NCI-H1417 treated with DMSO at 0.1 percent for 48 hours (cell line): ENCODE measurements at regions not wholly inside any gene's neighbourhood (a gene's known extent, or its start where the extent isn't known, plus 50 kb on each side); places are given as distances from the start of the nearest gene placed in this dataset.

Experiments
- DNase-seq: peaks from one replicate; lab custom pipeline; 2025; lab: John Stamatoyannopoulos, UW

GRCh38 chr2:217228732-217229131 is 368.9 kb upstream of the TNP1 start:
- no peak for DNase-seq

- no peak for DNase-seq
Measured at GRCh38 chr2:217227794-217228193, 367.9 kb upstream of the TNP1 start.

GRCh38 chr2:217225596-217225995 is 365.7 kb upstream of the TNP1 start:
- DNase-seq, result no peak

- DNase-seq, result no peak
Measured at GRCh38 chr2:217223222-217223930, 363.5 kb upstream of the TNP1 start.

GRCh38 chr2:217222309-217222910 is 362.5 kb upstream of the TNP1 start:
- no peak for DNase-seq

GRCh38 chr2:217220228-217221013 is 360.6 kb upstream of the TNP1 start:
- DNase-seq, result no peak

GRCh38 chr2:217219164-217219520 is 359.3 kb upstream of the TNP1 start:
- DNase-seq, result no peak

- no peak for DNase-seq
Measured at GRCh38 chr2:217218269-217219163, 358.7 kb upstream of the TNP1 start.

- no peak for DNase-seq
Measured at GRCh38 chr2:217216982-217217381, 357.1 kb upstream of the TNP1 start.

GRCh38 chr2:217216316-217216715 is 356.5 kb upstream of the TNP1 start:
- DNase-seq, result no peak

GRCh38 chr2:217215877-217216276 is 356.0 kb upstream of the TNP1 start:
- DNase-seq, result no peak

- no peak for DNase-seq
Measured at GRCh38 chr2:217208867-217209266, 349.0 kb upstream of the TNP1 start.

GRCh38 chr2:217207699-217208010 is 347.8 kb upstream of the TNP1 start:
- DNase-seq, result no peak

GRCh38 chr2:217206907-217207698 is 347.2 kb upstream of the TNP1 start:
- DNase-seq, result no peak

GRCh38 chr2:217206016-217206725 is 346.3 kb upstream of the TNP1 start:
- DNase-seq, result no peak

- no peak for DNase-seq
Measured at GRCh38 chr2:217204358-217204757, 344.5 kb upstream of the TNP1 start.

- no peak for DNase-seq
Measured at GRCh38 chr2:217203086-217203485, 343.2 kb upstream of the TNP1 start.

- DNase-seq, result no peak
Measured at GRCh38 chr2:217199255-217199630, 339.4 kb upstream of the TNP1 start.

- no peak for DNase-seq
Measured at GRCh38 chr2:217195658-217196446, 336.0 kb upstream of the TNP1 start.

GRCh38 chr2:217195016-217195415 is 335.2 kb upstream of the TNP1 start:
- no peak for DNase-seq
